Stimulated activated CD4-positive, alpha-beta T cell treated with anti-CD3 and anti-CD28 coated beads, Interleukin-4, amount 100 ng/mL, for 1 hour (primary cell): ENCODE measurements at regions not wholly inside any gene's neighbourhood (a gene's known extent, or its start where the extent isn't known, plus 50 kb on each side); places are given as distances from the start of the nearest gene placed in this dataset.

Source experiments
- DNase-seq: peaks from one replicate; pipeline ENCODE4 v3.0.0-alpha.2; 2020

DNA sequence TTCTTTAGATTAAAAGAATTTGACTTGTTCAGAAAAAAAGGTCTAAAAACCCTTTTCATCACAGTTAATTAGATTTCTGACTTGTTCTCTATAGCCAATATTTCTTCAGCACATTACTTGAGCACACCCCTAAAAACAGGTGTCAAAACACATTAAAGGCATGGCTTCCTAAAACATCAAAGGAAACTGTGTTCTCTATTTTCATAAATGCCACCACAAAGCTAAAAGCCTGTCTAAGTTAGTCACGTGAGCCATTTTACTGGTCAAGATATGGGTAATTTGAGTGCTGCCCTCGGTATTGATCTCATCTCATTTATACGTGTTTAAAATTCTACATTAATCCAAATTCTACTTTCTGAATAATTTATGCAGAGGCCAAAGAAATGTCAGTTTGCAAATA lies 580.5 kb downstream of the HAO1 start:
- DNase-seq, result no peak

DNA sequence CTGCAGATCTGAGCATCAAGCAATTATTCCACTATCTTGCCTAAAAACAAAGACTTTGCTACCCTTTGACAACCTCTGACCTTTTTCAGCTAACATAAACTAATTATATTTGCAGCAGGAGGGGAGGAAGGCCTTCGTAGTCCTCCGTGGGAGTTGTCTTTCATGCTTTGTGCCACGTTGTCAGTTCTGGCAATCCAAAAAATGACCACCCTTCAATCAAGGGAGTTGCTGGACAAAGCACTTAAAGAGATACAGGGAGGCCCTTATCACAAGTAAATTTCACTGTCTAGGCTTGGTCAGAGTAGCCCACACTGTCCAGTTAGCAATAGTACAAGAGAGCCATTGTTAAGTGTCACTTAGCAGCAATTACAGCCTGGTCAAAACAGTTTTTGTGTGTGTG lies 578.9 kb downstream of the HAO1 start:
- DNase-seq, result no peak

DNA sequence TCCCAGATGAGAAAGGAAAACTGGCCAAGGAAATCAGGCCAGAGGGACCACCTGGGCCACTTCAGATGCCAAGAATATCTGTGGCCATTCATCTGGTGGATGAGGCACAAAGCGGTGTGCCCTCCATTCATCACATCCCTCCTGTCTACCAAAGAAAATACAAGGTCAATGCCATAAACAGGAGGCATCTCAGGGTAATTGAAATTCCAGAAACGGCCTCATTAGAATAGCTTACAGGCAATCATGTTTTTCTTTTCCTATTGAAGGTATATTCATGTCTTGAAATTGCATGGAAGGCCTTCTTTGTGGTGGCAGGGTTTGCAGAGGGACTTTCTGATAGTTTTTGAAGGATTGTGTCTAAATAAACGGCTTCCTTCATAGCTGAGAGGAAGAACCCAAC lies 578.3 kb downstream of the HAO1 start:
- no peak for DNase-seq

DNA sequence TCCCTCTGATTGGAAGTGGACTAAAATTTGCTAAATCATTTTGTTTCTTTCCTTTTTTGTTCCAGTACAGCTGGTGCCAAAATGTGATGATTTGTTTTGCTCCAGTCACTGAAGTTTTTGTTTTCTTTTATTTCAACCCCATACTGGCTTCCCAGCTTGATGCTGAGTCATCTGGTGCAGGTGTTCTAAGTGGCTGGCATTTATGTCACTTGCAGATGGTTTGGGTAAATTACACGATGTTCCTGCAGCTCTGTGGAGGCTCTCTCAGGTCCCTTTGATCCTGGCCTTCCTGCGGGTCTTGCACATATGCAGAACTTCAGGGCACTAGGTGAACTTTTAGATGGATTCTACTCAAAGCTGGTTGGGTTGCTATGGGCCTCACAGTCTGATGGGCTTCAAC lies 577.7 kb downstream of the HAO1 start:
- no peak for DNase-seq

DNA sequence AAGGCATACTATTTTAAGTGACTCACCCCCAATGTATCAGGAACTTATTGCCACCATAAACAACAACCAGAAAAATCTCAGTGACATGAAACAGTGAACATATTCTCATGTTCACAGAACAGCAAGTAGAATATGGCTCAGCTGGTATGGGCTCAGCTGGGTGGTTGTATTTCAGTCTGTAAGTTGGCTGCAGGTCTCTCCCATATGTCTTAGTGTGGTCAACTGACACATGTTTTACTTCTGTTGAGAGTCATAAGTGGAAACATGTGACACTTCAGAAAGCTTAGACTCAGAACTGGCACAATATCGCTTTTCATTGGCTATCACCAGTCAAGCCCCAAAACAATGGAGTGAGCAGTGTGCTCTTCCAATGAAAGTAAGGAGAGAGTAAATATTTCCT lies 574.1 kb downstream of the HAO1 start:
- no peak for DNase-seq

DNA sequence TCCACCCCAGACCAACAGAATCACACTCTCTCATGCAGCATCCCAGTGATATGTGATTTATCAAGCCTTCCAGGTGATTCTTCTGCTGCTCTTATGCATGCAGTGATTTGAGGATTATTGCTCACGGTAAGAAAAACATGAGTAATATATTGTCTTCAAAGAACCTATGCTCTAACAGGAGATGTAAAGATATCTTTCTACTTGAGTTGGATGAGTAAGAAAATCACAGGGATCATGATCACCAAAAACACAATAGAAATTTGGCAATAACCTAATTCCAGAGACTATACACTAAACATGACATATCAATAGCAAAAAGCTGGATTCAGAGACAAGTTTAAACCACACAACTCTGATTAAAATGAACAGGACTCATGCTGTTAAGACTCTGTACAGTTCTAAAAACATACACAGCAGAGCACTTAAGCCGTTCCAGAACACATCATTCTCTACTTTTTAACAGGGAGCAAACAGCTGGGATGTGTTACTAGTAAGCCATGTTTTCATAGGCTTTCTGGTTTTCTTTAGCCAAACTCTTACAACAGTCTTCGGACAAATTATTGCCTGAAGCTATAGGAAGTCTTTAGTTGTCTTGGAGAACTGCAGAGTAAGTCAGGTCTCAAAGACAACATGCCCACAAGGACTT lies 568.6 kb downstream of the HAO1 start:
- no peak for DNase-seq

DNA sequence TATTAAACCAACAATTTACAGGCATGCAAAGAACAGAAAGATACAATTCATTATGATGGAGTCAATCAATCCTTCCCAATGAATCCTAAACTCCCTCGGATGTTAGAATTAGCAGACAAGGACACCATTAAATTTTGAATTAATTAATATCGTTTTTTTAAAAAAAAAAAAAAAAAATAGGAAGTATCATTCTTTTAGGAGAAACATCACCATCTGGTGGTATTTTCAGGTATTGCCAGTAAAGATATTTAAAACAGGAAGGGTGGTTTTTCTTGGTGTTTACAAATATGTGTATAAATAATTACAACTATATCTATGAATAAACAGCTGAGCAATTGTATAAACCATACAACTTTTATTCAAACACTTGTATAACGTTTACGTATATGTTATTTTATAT lies 564.4 kb downstream of the HAO1 start:
- no peak for DNase-seq

DNA sequence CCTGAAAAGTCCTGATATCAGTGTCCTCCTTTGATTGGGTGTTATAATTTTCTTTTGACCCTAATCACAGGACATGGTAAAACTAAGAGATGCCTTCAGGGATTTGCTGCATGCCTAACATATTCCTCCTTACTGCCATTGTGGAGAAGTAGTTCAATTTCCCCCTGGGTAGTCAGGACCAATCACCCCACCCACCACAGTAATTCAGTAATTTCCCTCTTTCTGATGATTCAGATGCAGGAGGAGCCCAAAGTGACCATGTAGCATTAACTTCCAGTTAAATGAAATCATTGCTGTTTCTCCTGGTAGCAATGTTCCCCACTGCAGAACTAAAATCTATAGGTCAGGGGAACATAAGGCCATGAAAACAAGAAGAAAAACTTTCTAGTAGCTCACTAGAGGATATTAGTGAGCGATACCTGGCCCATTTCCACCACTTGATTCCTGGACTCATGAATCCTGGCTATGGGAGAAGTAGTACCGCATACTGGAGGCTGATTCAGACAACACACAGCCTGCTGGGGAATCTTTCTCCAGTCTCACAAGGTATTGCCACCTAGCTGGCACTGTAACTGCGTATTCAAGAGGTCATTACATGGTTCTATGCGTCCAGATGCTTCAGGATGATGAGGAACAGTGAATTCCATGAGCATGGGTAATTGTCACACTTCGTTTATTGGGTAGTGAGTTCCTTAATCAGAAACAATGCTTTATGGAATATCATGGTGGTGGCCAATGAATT lies 561.2 kb downstream of the HAO1 start:
- DNase-seq, result no peak

DNA sequence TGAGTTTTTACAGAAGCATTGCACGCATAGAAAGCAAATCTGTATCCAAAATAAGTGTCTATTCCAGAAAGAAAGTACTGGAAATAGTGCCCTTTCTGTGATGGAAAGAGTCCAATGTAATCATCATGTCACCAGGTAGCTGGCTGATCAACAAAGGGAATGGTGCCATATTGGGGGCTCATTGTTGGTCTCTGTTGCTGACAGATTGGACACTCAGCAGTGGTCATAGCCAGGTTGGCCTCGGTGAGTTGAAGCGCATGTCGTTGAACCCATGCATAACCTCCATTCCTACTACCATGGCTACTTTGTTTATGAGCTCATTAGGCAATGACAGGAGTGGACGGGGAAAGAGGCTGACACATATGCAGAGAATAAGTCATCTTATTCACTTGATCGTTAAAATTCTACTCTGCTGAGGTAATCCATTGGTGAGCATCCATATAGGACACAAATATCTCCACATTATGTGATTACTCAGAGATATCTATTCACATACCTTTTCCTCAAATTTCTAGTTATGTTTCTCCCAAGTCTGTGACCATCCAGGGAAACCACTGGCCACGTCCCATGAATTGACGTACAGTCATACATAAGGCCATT lies 560.5 kb downstream of the HAO1 start:
- no peak for DNase-seq

DNA sequence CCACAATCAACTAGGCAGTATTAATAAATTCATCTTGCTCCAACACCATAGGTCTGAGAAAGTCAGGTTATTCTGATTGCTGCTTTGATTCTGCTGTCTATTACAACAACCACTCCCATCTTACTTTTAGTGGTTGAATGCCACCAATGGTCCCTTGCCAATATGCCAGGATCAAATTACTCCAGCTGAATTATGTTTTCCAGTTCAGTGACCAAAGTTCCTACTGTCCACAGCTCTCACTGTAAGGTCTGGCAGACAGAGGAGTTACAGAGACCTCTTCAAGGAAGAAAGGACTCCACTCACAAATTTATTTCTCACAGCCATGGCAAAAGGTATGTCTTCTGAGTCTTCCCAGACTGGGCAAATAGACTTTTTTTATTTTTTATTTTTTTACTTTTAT lies 557.0 kb downstream of the HAO1 start:
- no peak for DNase-seq

DNA sequence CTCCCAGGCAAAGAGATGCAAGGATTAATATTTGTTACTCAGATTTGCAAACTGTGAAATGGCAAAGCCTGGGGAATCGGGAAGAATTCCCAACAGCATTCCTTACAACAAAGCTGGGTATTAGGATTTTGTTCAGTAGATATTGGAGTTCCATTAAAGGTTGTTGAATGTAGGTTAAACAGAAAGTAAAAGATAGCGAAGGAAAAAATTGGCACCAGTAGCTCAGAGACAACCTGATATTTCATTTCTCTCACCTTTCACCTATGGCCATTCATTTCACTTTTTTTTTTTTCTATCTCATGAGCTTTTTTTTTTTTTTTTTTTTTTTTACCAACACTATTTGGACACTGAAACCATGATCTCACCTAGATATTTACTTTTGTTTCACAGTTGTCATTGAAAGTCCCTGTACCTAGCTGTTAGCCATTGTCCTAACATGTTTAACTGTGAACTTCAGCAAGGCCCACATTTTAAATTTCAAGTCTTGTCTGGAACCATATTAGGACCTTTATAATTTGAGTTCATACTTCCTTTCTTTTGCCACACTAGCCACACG lies 552.5 kb downstream of the HAO1 start:
- no peak for DNase-seq

DNA sequence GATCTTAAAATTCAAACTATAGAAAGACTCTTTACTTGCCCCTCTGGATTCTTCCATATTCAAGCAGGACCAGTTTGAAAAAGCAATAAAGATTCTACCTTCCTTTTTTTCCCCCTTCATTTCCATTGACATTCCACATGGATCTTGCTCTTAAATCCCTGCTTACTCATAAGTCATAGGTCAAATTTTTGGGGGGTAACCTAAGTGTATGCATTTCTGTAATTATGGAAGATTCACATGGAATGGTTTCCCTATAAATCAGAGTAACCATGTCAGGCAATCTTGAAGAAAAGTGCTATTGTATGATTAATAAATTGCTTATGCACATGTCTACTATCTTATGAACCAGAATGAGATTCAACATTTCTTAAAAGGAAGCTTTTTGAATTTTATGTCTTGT lies 551.0 kb downstream of the HAO1 start:
- no peak for DNase-seq

DNA sequence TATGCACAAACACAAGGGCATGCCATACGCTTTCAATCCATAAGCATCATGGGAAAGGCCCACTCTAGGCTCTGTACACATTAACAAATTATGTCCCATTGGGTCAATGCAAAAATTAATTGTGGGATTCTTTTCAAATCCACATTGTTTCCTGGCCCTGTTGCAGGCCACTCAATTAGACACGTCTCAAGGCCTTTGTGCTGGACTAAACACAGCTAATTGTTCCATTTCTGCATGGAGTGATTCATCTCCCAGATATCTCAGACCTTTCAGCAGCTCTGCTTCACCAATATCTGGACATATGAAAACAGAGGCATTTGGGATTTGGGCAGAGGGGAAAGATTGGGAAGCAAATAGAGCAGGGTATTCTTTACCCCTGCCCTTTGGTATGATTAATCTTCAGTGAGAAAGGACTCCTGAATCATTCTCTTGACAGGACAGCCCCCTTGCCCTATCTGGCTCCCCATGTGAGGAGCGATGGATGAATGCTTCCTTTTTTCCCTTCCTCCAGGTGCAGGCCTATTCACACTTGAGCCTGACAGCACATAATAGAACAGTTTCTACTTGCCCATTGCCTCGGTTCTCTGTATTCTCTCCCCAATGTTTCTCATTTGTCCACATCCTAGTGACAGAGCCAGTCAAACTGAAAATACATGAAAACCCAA lies 547.6 kb downstream of the HAO1 start:
- DNase-seq, result no peak

DNA sequence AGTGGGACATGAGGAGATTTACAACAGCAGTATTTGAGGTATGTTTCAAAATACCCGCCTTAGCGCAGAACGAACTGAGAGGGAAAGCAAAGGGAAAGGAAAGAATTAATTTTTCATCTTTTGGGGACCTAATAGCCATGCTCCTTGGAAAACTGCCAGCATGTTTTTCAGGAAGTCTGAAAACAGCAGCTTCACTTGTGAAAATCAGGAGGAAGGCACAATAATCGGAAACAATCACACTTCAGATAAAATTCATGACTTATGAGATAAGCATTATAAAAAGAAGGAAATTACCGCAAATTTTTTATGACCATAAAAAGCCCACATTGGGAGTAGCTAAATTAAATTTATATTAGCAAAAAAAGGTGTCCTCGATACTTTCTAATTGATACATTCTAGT lies 541.1 kb downstream of the HAO1 start:
- no peak for DNase-seq

DNA sequence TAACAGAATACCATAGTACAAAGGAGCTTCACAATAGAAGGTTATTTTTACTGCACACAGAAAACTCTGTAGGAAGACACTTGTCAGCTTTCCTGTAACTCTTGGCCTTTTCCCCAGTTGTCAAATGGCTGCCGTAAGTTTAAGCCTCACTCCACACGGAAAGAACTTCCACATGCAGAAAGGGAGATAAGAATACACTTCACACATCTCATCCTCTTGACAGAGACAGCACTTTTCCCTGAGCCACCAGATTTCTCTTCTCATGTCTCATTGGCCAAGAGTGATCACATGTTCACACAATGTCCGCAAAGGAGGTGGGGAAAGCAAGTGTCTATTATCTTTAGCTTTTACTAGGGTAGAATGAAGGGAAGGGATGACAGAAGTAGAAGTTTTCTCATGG lies 540.7 kb downstream of the HAO1 start:
- DNase-seq, result no peak

DNA sequence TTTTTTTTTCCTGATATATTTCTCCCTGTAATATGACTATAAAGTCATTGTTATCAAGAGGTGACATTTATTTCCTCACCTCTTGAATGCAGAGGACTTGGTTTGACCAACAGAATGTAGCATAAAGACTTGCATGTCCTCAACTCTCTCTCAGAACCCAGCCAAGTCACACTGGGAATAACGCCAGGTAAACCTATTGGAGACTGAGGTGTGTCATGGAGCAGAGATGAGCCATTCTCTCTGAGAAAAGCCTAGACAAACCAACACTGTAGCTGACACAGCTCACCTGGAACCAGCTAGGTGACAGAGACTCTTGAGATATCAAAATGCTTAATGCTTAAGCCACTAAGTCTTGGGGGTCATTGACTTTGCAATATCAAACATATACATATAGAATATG lies 533.6 kb downstream of the HAO1 start:
- no peak for DNase-seq

DNA sequence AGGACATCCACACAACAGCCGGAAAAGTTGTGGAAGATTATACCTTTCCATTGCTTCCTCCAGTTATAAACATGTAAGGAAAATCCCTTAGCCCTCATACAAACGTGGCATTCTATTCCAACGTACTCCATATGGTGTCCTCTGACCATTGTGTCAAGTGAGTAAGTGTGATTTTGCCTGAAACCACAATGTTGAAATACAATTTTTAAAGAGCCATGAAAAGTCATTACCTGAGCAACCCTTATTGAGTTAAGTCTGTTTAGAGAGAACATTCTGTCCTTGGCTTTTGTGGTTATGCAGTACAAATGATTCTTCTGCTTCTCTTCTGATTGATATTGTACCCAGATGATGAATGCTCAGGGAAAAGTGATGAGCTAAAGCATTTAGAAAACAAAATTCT lies 530.1 kb downstream of the HAO1 start:
- no peak for DNase-seq

DNA sequence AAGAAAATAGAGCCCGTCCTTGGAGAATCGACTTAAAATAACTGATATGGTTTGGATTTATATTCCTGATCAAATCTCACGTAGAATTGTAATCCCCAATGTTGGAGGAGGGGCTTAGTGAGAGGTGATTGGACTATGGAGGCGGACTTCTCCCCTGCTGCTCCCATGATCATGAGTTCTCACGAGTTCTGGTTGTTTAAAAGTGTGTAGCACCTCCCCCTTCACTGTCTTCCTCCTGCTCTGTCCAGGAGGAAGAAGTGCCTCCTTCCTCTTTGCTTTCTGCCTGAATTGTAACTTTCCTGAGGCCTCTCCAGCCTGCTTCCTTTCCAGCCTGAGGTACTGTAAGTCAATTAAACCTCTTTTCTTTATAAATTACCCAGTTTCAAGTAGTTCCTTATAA lies 529.2 kb downstream of the HAO1 start:
- DNase-seq, result no peak

DNA sequence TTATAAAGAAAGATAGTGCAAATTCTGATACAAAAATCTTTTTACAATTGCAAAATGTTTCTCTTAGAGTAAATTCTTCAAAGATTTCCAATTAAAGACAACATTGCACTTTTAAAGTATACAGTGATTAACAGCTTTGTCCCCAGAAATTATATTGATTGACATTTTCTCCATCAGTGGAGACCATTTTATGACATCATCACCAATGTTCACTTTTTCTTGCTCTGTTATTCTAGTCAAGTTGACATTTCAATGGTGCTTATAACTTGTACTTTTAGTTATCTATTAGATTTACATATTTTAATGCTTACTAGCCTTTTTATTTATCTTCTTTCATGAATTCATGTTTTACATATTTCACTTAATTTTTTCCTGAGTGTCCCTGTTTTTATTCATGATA lies 524.8 kb downstream of the HAO1 start:
- DNase-seq, result no peak

DNA sequence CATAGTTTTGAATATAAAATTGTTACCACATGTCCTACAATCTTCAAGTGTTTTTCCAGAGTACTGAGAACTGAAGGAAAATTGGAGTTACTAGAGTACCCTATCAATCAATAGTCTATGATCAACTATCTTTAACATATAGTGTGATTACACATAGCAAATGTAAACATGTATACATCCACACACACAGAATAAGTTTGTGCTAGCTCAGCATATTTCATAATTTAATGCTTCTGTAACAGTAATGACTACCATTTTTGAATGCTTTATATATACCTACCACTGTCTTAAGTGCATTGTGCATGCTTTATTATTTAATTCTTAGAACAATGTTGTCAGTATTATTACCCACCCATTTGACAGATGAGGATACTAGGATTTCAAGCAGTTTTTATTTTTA lies 523.9 kb downstream of the HAO1 start:
- DNase-seq, result no peak

DNA sequence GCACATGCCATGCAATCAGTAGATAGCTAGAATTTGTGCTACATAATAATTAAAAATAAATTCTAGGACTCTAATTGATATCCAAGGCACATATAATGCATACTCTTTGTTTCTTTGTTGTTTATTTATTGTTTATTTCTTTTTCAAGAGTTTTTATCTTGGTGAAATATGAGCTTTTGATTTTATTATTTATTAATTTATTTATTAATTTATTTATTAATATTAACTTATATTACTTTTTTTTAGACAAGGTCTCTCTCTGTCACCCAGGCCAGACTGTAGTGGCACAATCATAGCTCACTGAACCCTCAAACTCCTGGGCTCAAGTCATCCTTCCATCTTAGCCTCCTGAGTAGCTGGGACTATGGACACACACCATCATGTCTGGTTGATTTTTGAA lies 519.9 kb downstream of the HAO1 start:
- DNase-seq, result no peak

DNA sequence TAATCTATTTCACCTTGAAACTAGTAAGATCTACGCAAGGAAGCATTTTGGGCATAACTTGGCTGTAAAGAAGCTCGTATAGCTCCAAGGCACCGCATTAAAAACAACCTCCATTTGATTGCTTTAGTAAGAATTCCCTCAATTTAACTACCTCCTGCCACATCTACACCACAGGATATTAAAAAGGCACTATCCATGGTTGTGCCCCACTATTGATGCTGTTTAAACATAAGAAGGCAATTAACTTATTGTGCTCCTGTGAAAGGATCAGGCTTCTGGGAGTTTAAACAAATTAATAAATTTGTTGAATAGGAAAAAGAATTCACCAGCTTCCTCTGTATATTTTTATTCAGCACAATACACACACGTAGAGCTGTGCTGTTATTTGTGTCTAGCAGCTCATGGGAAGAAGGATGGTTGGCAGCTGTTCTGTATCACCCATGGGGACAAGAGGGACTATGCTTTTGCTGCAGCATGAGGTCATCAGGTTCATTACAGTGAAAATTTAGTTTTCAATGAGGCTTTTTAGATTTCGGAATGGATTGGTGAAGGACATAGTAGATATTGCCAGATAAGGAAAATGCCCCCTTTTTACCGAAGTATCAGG lies 513.3 kb downstream of the HAO1 start:
- no peak for DNase-seq

DNA sequence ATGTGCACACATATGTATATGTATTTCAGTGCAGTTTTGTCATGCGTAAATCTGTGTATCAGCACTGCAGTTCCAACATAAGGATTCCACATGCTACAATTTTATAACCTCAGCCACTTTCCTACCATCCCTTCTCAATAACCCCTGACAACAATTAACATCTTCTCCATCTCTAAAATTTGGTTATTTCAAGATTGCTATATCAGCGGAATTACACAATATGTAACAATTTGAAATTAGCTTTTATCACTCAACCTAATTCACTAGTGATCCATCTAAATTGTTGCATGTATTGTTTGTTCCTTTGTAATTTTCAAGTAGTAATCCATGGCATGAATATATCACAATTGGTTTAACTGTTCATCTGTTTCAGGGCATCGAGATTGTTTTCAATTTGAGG lies 511.3 kb downstream of the HAO1 start:
- DNase-seq, result no peak
